Subcutaneous abdominal adipose tissue (tissue), 5 donors: ENCODE measurements at regions not wholly inside any gene's neighbourhood (a gene's known extent, or its start where the extent isn't known, plus 50 kb on each side); places are given as distances from the start of the nearest gene placed in this dataset.

Experiments
- H3K27ac ChIP-seq: one replicate; pipeline ENCODE4 v1.7.0; 2013; ENCODE audit warnings: low read depth, mild to moderate bottlenecking, inconsistent platforms, low read length, moderate library complexity
- H3K27me3 ChIP-seq, 5 donors: one replicate each; pipeline ENCODE4 v1.7.0; 2013; ENCODE audit warnings: low read length in 5 of 5, inconsistent platforms in 1 of 5; ENCODE audit not compliant: control insufficient read depth in 5 of 5, insufficient read depth in 4 of 5
- H3K36me3 ChIP-seq, 5 donors: one replicate each; pipeline ENCODE4 v1.7.0; 2013; ENCODE audit warnings: low read length in 5 of 5; ENCODE audit not compliant: control insufficient read depth in 5 of 5, insufficient read depth in 5 of 5
- H3K4me1 ChIP-seq, 5 donors: one replicate each; pipeline ENCODE4 v1.7.0; 2013; ENCODE audit warnings: low read length in 5 of 5, mild to moderate bottlenecking in 3 of 5, moderate library complexity in 1 of 5; ENCODE audit not compliant: control insufficient read depth in 5 of 5, insufficient read depth in 5 of 5
- H3K4me3 ChIP-seq, 5 donors: one replicate each; pipeline ENCODE4 v1.7.0; 2013; ENCODE audit warnings: low read length in 5 of 5, low read depth in 1 of 5
- H3K9ac ChIP-seq, 5 donors: one replicate each; pipeline ENCODE4 v1.7.0; 2013; ENCODE audit warnings: low read length in 5 of 5, mild to moderate bottlenecking in 4 of 5, moderate library complexity in 3 of 5
- H3K9me3 ChIP-seq, 5 donors: one replicate each; pipeline ENCODE4 v1.7.0; 2013; ENCODE audit warnings: low read length in 5 of 5; ENCODE audit not compliant: control insufficient read depth in 5 of 5
- donor health status: healthy.
- donor health status: healthy.
- donor health status: healthy.
- donor health status: healthy.
- donor health status: healthy.

DNA sequence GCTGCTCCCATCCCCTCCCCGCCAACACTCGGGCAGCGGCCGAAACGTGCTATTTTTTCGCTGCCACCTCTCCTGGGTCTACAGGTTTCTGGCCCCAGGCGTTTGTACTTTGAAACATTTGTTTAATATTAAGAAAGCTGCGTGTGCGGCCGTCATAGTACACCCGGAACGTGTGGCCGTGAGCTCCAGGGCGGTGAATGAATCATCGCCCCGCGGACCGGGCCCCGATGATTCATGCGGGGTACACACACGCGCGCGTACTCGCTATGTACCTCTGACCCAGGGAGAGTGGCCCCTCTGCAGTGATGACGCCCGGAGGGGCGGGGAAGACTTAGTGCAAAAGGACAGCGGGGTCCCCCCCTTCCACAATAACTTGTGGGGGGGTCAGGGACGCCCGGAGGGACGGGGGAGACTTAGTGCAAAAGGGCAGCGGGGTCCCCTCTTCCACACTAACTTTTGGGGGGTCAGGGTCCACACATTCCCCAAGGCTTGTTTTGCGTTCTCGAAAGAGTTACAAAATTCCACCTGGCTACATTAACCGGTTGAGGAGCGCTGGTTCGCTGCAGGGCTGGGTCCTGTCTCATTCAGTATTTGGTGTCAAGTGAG lies 56.5 kb upstream of the PCGF5 start:
- Histone ChIP-seq H3K27ac (peak overlapping the region; percentile 73), H3K4me1 (peaks cover 0 to 16% (median 9%) of the 10 kb centered on the region in 5 donors), H3K9me3 (no peaks in the 10 kb centered on the region)

DNA sequence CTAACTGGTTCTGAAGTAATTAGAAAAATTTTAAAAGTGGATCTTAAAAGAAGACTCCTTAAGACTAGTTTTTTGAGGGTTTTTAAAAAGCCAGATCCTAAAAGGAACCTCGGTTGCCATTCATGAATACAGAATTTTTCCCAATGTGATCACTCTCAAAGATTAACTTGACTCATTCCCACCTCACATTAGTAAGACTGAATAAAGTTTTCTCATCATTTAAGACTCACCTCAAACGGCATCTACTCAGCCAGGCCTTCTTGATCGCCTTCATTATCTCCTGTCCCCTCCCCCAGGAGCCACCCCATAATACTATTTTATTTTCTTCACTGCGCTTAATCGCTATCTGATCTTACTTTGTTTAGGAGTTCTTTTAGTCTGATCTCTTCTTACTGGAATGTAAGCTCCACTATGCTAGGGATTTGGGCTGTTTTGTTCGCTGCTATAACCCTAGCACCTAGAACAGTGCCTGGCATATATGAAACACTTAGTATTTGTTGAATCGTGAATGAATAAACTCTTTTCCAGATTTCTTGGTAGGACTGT lies 55.9 kb upstream of the PCGF5 start:
- Histone ChIP-seq H3K4me3 (peak overlapping the region; percentile 69 to 88 (median 77)), H3K36me3 (no peaks in the 10 kb centered on the region), H3K9ac (peak overlapping the region in 2 of 5 donors; percentile 28 to 90), H3K9me3 (no peaks in the 10 kb centered on the region), H3K27me3 (no peaks in the 10 kb centered on the region), H3K27ac (peak overlapping the region; percentile 73), H3K4me1 (peaks cover 0 to 16% (median 9%) of the 10 kb centered on the region in 5 donors)

More for the DNA sequence above, 56.5 kb upstream of the PCGF5 start:
- H3K9ac ChIP-seq: peak overlapping the region in 4 of 5 donors; percentile 79 to 95 (median 91)
- no peaks in the 10 kb centered on the region for H3K27me3 ChIP-seq
- H3K36me3 ChIP-seq: no peaks in the 10 kb centered on the region
- peak overlapping the region; percentile 69 to 88 (median 77) for H3K4me3 ChIP-seq

GRCh38 chr10:91167406-91167805 lies 53.1 kb upstream of the PCGF5 start:
- H3K9me3 ChIP-seq: peaks cover 0 to 3% (median 0%) of the 10 kb centered on the region in 5 donors
- no peaks in the 10 kb centered on the region for H3K27me3 ChIP-seq
- no peak overlapping the region for H3K4me3 ChIP-seq
- H3K9ac ChIP-seq: no peak overlapping the region
- H3K4me1 ChIP-seq: peaks cover 0 to 11% (median 7%) of the 10 kb centered on the region in 5 donors
- H3K36me3 ChIP-seq: no peaks in the 10 kb centered on the region
- H3K27ac ChIP-seq: no peak overlapping the region

DNA sequence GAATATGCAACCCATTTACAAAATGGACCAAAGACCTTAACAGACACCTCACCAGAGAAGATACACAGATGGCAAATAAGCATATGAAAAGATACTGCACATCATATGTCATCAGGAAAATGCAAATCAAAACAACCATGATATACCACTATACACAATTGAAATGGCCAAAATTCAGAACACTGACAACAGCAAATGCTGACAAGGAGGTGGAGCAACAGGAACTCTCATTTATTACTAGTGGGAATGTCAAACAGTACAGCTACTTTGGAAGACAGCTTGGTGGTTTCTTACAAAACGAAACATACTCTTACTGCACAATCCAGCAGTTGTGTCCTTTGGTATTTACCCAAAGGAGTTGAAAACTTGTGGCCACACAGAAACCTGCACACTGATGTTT lies 50.0 kb upstream of the PCGF5 start:
- Histone ChIP-seq H3K27ac (no peak overlapping the region), H3K4me3 (no peak overlapping the region), H3K4me1 (no peaks in the 10 kb centered on the region), H3K9ac (no peak overlapping the region), H3K27me3 (no peaks in the 10 kb centered on the region), H3K9me3 (peaks cover 0 to 3% (median 0%) of the 10 kb centered on the region in 5 donors), H3K36me3 (no peaks in the 10 kb centered on the region)
